Calu3 (cell line): ENCODE measurements at regions not wholly inside any gene's neighbourhood (a gene's known extent, or its start where the extent isn't known, plus 50 kb on each side); places are given as distances from the start of the nearest gene placed in this dataset.

Experiments
- BruUV-seq: library from RNA; stranded (reverse); fragments of 400-500 nt; replicated peaks from 2 replicates; lab custom pipeline; 2021; lab: Mats Ljungman, UMichigan
- CTCF ChIA-PET: fragments of 300-600 bp; sonication (Branson Sonifier 250); formaldehyde crosslinking; loops from one replicate; lab custom pipeline; 2022; ENCODE audit warnings: antibody characterized with exemption; lab: Charles Lee
- DNase-seq: peaks from one replicate; pipeline ENCODE4 v3.0.0; 2022
- H3K27ac Mint-ChIP-seq: one replicate; pipeline ENCODE4 v1.8.0; 2022; ENCODE audit warnings: mixed read lengths; ENCODE audit not compliant: unreplicated experiment
- H3K27me3 Mint-ChIP-seq: one replicate; pipeline ENCODE4 v1.8.0; 2022; ENCODE audit warnings: mixed read lengths; ENCODE audit not compliant: unreplicated experiment
- H3K36me3 Mint-ChIP-seq: one replicate; pipeline ENCODE4 v1.8.0; 2022; ENCODE audit warnings: mild to moderate bottlenecking, moderate library complexity, mixed read lengths; ENCODE audit not compliant: insufficient read depth, unreplicated experiment
- H3K4me1 Mint-ChIP-seq: one replicate; pipeline ENCODE4 v1.8.0; 2022; ENCODE audit warnings: mild to moderate bottlenecking, low read depth, mixed read lengths; ENCODE audit not compliant: unreplicated experiment
- H3K4me3 Mint-ChIP-seq: one replicate; pipeline ENCODE4 v1.8.0; 2022; ENCODE audit warnings: mild to moderate bottlenecking, low read depth, moderate library complexity, mixed read lengths; ENCODE audit not compliant: unreplicated experiment
- H3K9me3 Mint-ChIP-seq: one replicate; pipeline ENCODE4 v1.8.0; 2022; ENCODE audit warnings: low read depth, mixed read lengths; ENCODE audit not compliant: unreplicated experiment
- intact Hi-C: fragments of 100-400 bp; cut with micrococcal nuclease; formaldehyde crosslinking; loops from one replicate; pipeline ENCODE4 v1.10.0; 2022; ENCODE audit not compliant: unreplicated experiment
- TF ChIP-seq, protein P1 (sequence below): fragments of 200-600 bp; IDR thresholded peaks from one replicate; pipeline ENCODE4 v1.8.0; 2022; ENCODE audit warnings: antibody characterized with exemption; ENCODE audit not compliant: unreplicated experiment

GRCh38 chr20:24823176-24823784 is 125.8 kb upstream of the CST7 start:
- BruUV-seq, result no TSS peak
- H3K27ac Mint-ChIP-seq, result no peak overlapping the region
- CTCF ChIA-PET, result no interaction called here
- H3K9me3 Mint-ChIP-seq, result no peaks in the 10 kb centered on the region
- intact Hi-C loops, result no loop called here
- TF ChIP-seq, protein P1, sequence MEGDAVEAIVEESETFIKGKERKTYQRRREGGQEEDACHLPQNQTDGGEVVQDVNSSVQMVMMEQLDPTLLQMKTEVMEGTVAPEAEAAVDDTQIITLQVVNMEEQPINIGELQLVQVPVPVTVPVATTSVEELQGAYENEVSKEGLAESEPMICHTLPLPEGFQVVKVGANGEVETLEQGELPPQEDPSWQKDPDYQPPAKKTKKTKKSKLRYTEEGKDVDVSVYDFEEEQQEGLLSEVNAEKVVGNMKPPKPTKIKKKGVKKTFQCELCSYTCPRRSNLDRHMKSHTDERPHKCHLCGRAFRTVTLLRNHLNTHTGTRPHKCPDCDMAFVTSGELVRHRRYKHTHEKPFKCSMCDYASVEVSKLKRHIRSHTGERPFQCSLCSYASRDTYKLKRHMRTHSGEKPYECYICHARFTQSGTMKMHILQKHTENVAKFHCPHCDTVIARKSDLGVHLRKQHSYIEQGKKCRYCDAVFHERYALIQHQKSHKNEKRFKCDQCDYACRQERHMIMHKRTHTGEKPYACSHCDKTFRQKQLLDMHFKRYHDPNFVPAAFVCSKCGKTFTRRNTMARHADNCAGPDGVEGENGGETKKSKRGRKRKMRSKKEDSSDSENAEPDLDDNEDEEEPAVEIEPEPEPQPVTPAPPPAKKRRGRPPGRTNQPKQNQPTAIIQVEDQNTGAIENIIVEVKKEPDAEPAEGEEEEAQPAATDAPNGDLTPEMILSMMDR, result no peak
- no peak for DNase-seq
- no peaks in the 10 kb centered on the region for H3K4me1 Mint-ChIP-seq
- peaks cover 9% of the 10 kb centered on the region for H3K27me3 Mint-ChIP-seq
- no peaks in the 10 kb centered on the region for H3K36me3 Mint-ChIP-seq
- no peak overlapping the region for H3K4me3 Mint-ChIP-seq

DNA sequence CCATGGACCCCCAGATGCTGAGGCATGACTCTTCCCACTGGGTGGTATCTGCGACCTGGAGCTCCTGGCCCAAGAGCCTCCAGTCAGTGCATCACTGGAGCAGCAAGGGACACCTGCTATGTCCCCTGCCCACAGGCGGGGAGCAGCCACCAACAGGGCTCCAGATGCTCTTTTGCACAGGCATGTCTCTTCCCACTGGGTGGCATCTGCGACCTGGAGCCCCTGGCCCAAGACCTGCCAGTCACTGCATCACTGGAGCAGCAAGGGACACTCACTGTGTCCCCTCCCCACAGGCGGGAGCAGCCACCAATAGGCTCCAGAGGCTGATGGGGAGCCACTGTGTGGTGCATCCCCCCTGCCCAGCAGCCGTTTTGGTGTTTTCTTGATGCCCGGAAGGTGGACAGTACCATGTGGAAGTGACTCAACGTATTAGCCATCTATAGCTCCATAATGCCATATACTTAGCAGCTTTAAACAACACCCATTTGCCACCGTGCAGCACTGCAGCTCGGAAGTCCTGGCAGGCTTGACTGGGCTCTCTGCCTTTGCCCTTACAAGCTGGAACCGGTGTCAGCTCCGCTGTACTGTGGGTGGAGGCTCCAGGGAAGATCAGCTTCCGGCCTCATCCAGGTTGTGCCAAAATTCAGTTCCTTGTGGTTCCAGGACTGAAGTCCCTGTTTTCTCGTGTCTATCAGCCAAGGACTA is 124.9 kb upstream of the CST7 start:
- no peak for DNase-seq
- CTCF ChIA-PET, result no interaction called here
- TF ChIP-seq, protein P1, result no peak
- no peak overlapping the region for H3K4me3 Mint-ChIP-seq
- no peaks in the 10 kb centered on the region for H3K4me1 Mint-ChIP-seq
- no peak overlapping the region for H3K27ac Mint-ChIP-seq
- no peaks in the 10 kb centered on the region for H3K36me3 Mint-ChIP-seq
- H3K27me3 Mint-ChIP-seq, result peaks cover 17% of the 10 kb centered on the region
- intact Hi-C loops, result no loop called here
- no TSS peak for BruUV-seq
- H3K9me3 Mint-ChIP-seq, result no peaks in the 10 kb centered on the region

- intact Hi-C loops, result no loop called here
- BruUV-seq, result no TSS peak
- Mint-ChIP-seq H3K27me3 (peaks cover 17% of the 10 kb centered on the region), H3K4me3 (no peak overlapping the region), H3K4me1 (no peaks in the 10 kb centered on the region), H3K9me3 (no peaks in the 10 kb centered on the region), H3K27ac (no peak overlapping the region), H3K36me3 (no peaks in the 10 kb centered on the region)
- TF ChIP-seq, protein P1, result no peak
- CTCF ChIA-PET, result no interaction called here
- DNase-seq, result no peak
Observed at GRCh38 chr20:24825591-24825990, 123.5 kb upstream of the CST7 start.

- Mint-ChIP-seq H3K4me1 (no peaks in the 10 kb centered on the region), H3K9me3 (no peaks in the 10 kb centered on the region), H3K4me3 (no peak overlapping the region), H3K27me3 (peaks cover 17% of the 10 kb centered on the region), H3K27ac (no peak overlapping the region), H3K36me3 (no peaks in the 10 kb centered on the region)
- BruUV-seq, result no TSS peak
- TF ChIP-seq, protein P1, result no peak
- intact Hi-C loops, result no loop called here
- no peak for DNase-seq
- CTCF ChIA-PET, result interaction anchor here (0.7 kb wide), 1 partner anchor 367 kb away, joined by 3 read pairs; no protein-coding TSS in a partner anchor
Observed at GRCh38 chr20:24827603-24828295, 121.3 kb upstream of the CST7 start.
